ENCODE measurements at regions not wholly inside any gene's neighbourhood (a gene's known extent, or its start where the extent isn't known, plus 50 kb on each side); places are given as distances from the start of the nearest gene placed in this dataset.

DNA sequence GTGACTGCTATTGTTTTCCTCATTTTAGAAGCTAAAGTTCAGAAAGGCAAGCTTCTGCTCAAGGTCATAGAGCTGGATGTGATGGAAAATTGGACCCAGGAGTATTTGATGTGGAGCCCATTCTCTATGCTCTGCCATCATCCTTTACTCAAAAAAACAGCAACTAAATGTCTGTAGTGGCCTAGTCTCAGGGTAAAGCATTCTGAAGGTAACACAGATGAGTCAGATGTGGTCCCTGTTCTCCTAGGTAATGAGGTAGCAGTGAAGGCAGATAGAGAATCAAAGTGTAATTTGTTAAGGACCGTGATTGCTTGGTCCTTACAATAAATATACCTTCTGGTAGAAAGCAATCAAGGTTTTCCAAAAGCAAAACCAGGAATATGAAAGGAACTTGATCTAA lies 84.4 kb upstream of the SPON1 start:
- H3K36me3 ChIP-seq (ENCODE audit: control insufficient read depth in 3 of 3, insufficient read depth in 2 of 3, low read depth in 1 of 3, low read length in 3 of 3): no peaks in the 10 kb centered on the region
- H3K4me3 ChIP-seq (ENCODE audit: low read depth in 1 of 3, low read length in 3 of 3): no peak overlapping the region
- no peaks in the 10 kb centered on the region for H3K27me3 ChIP-seq (ENCODE audit: control insufficient read depth in 3 of 3, insufficient read depth in 3 of 3, low read length in 3 of 3)
- no peak for DNase-seq
- 86 to 94% (median 93%) methylated on average over 1 of the region's 1 CpG for WGBS, 3 donors
- H3K4me1 ChIP-seq (ENCODE audit: control insufficient read depth in 3 of 3, insufficient read depth in 2 of 3, low read depth in 1 of 3, low read length in 2 of 3): peaks cover 0 to 4% (median 2%) of the 10 kb centered on the region in 3 donors
- no peaks in the 10 kb centered on the region for H3K9me3 ChIP-seq (ENCODE audit: control insufficient read depth in 2 of 2, insufficient read depth in 1 of 2, low read depth in 1 of 2, low read length in 1 of 2)
- H3K27ac ChIP-seq (ENCODE audit: low read depth in 1 of 3, low read length in 2 of 3): no peak overlapping the region
- no peak for FAIRE-seq

DNA sequence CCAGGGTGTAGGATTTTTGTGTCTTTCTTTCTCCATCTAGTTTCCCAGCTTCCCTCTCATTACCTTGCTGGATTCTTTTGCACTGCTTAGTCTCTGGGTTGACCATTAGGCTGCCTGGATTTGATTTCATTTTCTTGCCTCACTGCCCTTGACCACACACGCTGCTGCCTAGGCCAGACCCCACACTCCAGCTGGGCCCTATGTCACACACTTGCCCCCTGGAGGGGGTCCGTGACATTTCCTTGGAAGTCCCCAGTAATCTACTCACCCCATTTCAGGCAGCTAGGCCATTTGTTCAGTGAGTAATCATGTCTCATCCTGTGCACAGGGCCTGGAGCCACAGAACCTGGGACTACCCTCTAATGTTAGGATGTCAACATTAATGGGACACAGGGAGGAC lies 81.9 kb upstream of the SPON1 start:
- no peaks in the 10 kb centered on the region for H3K36me3 ChIP-seq (ENCODE audit: control insufficient read depth in 3 of 3, insufficient read depth in 2 of 3, low read depth in 1 of 3, low read length in 3 of 3)

DNA sequence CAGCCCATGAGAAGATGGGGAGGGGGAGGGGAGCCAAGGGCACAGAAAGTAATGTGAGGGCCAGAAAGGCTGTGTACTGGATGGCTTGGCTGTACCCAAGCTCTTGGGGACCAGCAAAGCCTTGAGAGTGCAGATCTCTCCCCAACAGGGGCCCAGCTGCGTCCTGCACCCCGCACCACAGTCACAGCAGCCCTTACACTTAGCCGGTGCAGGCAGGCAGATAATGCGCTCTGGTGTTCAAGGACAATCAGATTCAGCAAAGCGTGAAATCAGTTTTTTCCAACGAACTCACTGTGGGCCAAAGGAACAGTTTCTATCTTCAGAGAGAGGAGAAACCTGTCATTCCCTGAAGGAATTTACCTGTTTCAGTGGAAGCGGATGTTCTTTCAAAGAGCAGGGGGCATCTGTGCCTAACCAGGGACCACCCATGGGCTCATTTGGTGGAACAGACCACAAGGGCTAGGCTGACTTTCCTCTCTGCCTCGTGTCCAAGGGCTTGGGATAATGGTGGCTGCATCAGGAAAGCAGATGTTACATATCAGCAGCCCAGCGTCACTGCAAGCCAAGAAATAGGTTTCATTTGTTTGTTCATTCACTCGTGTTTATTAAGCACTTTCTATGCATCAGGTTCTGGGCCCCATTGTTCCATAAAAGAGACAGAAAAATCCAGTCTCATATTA lies 81.2 kb upstream of the SPON1 start:
- WGBS, 3 donors: 83 to 86% (median 85%) methylated on average over 10 of the region's 10 CpGs
- DNase-seq: no peak
- Histone ChIP-seq H3K27ac (ENCODE audit: low read depth in 1 of 3, low read length in 2 of 3) (no peak overlapping the region), H3K9me3 (ENCODE audit: control insufficient read depth in 2 of 2, insufficient read depth in 1 of 2, low read depth in 1 of 2, low read length in 1 of 2) (no peaks in the 10 kb centered on the region), H3K36me3 (ENCODE audit: control insufficient read depth in 3 of 3, insufficient read depth in 2 of 3, low read depth in 1 of 3, low read length in 3 of 3) (no peaks in the 10 kb centered on the region), H3K4me1 (ENCODE audit: control insufficient read depth in 3 of 3, insufficient read depth in 2 of 3, low read depth in 1 of 3, low read length in 2 of 3) (no peaks in the 10 kb centered on the region), H3K4me3 (ENCODE audit: low read depth in 1 of 3, low read length in 3 of 3) (no peak overlapping the region), H3K27me3 (ENCODE audit: control insufficient read depth in 3 of 3, insufficient read depth in 3 of 3, low read length in 3 of 3) (no peaks in the 10 kb centered on the region)
- FAIRE-seq: no peak

More for the DNA sequence above, 81.9 kb upstream of the SPON1 start:
- H3K4me3 ChIP-seq (ENCODE audit: low read depth in 1 of 3, low read length in 3 of 3): no peak overlapping the region
- H3K27ac ChIP-seq (ENCODE audit: low read depth in 1 of 3, low read length in 2 of 3): no peak overlapping the region
- WGBS, 3 donors: 93 to 94% (median 94%) methylated on average over 2 of the region's 2 CpGs
- DNase-seq: no peak
- no peaks in the 10 kb centered on the region for H3K4me1 ChIP-seq (ENCODE audit: control insufficient read depth in 3 of 3, insufficient read depth in 2 of 3, low read depth in 1 of 3, low read length in 2 of 3)
- no peaks in the 10 kb centered on the region for H3K27me3 ChIP-seq (ENCODE audit: control insufficient read depth in 3 of 3, insufficient read depth in 3 of 3, low read length in 3 of 3)
- H3K9me3 ChIP-seq (ENCODE audit: control insufficient read depth in 2 of 2, insufficient read depth in 1 of 2, low read depth in 1 of 2, low read length in 1 of 2): no peaks in the 10 kb centered on the region
- no peak for FAIRE-seq

DNA sequence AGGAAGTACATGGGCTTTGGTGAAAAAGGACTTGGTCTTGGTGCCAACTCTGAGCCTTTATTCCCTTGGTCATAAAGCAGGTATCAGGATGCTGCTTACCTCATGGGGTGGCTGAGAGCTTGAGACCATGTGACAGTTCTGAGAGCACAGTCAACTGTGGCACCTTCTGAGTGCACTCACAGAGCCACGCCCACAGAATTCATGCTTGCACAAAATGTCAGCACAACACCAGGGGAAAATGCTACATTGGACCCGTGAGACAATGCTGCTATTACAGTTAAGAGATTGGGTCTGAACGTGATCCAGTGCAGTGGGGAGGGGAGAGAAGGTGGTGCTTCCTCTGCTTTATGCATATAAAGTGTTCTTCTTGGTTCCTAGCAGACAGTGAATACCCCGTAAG lies 79.5 kb upstream of the SPON1 start:
- H3K27ac ChIP-seq (ENCODE audit: low read depth in 1 of 3, low read length in 2 of 3): no peak overlapping the region
- no peaks in the 10 kb centered on the region for H3K36me3 ChIP-seq (ENCODE audit: control insufficient read depth in 3 of 3, insufficient read depth in 2 of 3, low read depth in 1 of 3, low read length in 3 of 3)
- no peaks in the 10 kb centered on the region for H3K9me3 ChIP-seq (ENCODE audit: control insufficient read depth in 2 of 2, insufficient read depth in 1 of 2, low read depth in 1 of 2, low read length in 1 of 2)
- FAIRE-seq (no peak), DNase-seq (peak; percentile 15 to 64)
- WGBS, 3 donors: 40 to 65% (median 56%) methylated on average over 4 of the region's 4 CpGs
- H3K27me3 ChIP-seq (ENCODE audit: control insufficient read depth in 3 of 3, insufficient read depth in 3 of 3, low read length in 3 of 3): no peaks in the 10 kb centered on the region
- no peaks in the 10 kb centered on the region for H3K4me1 ChIP-seq (ENCODE audit: control insufficient read depth in 3 of 3, insufficient read depth in 2 of 3, low read depth in 1 of 3, low read length in 2 of 3)
- H3K4me3 ChIP-seq (ENCODE audit: low read depth in 1 of 3, low read length in 3 of 3): no peak overlapping the region

DNA sequence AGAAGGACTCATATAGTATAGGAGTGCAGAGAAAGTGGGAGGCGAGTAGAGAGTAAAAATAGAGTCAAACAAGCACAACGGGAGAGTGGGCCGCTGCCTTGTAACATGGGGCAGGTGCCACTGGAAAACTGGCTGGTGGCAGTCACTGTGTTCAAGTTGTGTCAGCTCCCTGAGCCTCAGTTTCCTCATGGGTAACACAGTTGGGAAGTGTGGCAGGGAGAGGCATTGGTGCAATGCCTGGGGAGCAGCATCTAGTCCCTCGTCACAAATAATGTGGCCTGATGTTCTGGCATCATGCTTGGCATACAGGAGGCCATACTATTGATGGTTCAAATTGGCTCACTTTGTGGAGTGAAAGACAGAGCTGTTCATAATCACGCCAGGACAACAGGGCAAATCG lies 78.9 kb upstream of the SPON1 start:
- Histone ChIP-seq H3K4me1 (ENCODE audit: control insufficient read depth in 3 of 3, insufficient read depth in 2 of 3, low read depth in 1 of 3, low read length in 2 of 3) (no peaks in the 10 kb centered on the region), H3K36me3 (ENCODE audit: control insufficient read depth in 3 of 3, insufficient read depth in 2 of 3, low read depth in 1 of 3, low read length in 3 of 3) (no peaks in the 10 kb centered on the region), H3K9me3 (ENCODE audit: control insufficient read depth in 2 of 2, insufficient read depth in 1 of 2, low read depth in 1 of 2, low read length in 1 of 2) (no peaks in the 10 kb centered on the region), H3K27me3 (ENCODE audit: control insufficient read depth in 3 of 3, insufficient read depth in 3 of 3, low read length in 3 of 3) (no peaks in the 10 kb centered on the region), H3K4me3 (ENCODE audit: low read depth in 1 of 3, low read length in 3 of 3) (no peak overlapping the region), H3K27ac (ENCODE audit: low read depth in 1 of 3, low read length in 2 of 3) (no peak overlapping the region)
- 85 to 94% (median 92%) methylated on average over 6 of the region's 6 CpGs for WGBS, 3 donors
- DNase-seq (no peak), FAIRE-seq (no peak)

DNA sequence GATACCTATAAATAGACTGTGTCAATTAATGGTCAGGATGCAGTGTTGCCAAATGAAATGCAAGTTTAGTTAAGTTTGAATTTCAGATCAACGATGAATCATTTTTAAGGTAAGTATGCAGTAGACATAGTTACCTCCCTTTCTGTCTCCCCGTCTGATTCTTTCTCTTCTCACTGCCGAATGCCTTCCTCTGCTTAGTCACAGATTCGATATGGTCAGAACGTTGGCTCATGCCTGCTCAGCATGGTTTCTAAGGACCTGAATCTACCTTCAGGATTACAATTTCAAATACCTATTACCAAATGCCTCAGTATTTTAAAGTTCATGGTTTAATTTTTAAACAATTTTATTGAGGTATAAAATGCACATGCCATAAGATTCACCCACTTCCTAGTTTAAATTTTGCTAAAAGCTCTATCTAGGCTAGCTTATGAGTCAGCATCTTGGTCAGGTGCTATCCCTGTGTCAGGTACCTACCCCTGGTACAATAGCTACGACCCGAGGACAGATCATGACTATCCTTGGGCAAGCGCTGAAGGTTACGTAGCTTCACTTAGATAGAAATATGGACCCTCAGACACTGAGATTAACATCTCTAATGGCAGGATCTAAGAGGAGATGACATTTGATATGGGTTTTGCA lies 78.2 kb upstream of the SPON1 start:
- no peaks in the 10 kb centered on the region for H3K27me3 ChIP-seq (ENCODE audit: control insufficient read depth in 3 of 3, insufficient read depth in 3 of 3, low read length in 3 of 3)
- FAIRE-seq (no peak), DNase-seq (peak in 1 of 2 donors; percentile 24)
- no peak overlapping the region for H3K27ac ChIP-seq (ENCODE audit: low read depth in 1 of 3, low read length in 2 of 3)
- no peaks in the 10 kb centered on the region for H3K9me3 ChIP-seq (ENCODE audit: control insufficient read depth in 2 of 2, insufficient read depth in 1 of 2, low read depth in 1 of 2, low read length in 1 of 2)
- H3K4me3 ChIP-seq (ENCODE audit: low read depth in 1 of 3, low read length in 3 of 3): no peak overlapping the region
- H3K4me1 ChIP-seq (ENCODE audit: control insufficient read depth in 3 of 3, insufficient read depth in 2 of 3, low read depth in 1 of 3, low read length in 2 of 3): no peaks in the 10 kb centered on the region
- WGBS, 3 donors: 61 to 87% (median 70%) methylated on average over 9 of the region's 9 CpGs
- no peaks in the 10 kb centered on the region for H3K36me3 ChIP-seq (ENCODE audit: control insufficient read depth in 3 of 3, insufficient read depth in 2 of 3, low read depth in 1 of 3, low read length in 3 of 3)

DNA sequence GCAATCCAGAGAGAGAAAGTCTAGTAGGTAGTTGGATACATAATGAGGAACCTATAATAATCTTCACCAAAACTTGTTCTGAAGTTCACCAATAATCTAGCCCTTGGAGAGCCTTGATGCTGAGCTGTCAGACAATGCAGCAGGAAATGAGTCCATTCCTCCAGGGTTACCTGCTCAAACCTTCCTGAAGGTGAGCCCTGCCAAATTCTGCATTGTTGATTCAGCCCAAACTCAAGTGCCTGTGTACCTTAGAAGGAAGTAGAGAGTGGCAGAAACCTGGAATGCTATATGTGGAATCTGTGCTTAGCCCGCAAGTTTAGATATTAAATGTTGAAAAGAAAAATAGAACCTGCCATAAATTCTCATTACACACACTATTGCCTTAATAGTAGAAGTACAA lies 77.4 kb upstream of the SPON1 start:
- H3K27me3 ChIP-seq (ENCODE audit: control insufficient read depth in 3 of 3, insufficient read depth in 3 of 3, low read length in 3 of 3): no peaks in the 10 kb centered on the region
- FAIRE-seq: no peak
- no peak for DNase-seq
- no peaks in the 10 kb centered on the region for H3K9me3 ChIP-seq (ENCODE audit: control insufficient read depth in 2 of 2, insufficient read depth in 1 of 2, low read depth in 1 of 2, low read length in 1 of 2)
- no peaks in the 10 kb centered on the region for H3K4me1 ChIP-seq (ENCODE audit: control insufficient read depth in 3 of 3, insufficient read depth in 2 of 3, low read depth in 1 of 3, low read length in 2 of 3)
- H3K4me3 ChIP-seq (ENCODE audit: low read depth in 1 of 3, low read length in 3 of 3): no peak overlapping the region
- 97 to 100% (median 98%) methylated on average over 1 of the region's 1 CpG for WGBS, 3 donors
- no peak overlapping the region for H3K27ac ChIP-seq (ENCODE audit: low read depth in 1 of 3, low read length in 2 of 3)
- no peaks in the 10 kb centered on the region for H3K36me3 ChIP-seq (ENCODE audit: control insufficient read depth in 3 of 3, insufficient read depth in 2 of 3, low read depth in 1 of 3, low read length in 3 of 3)

DNA sequence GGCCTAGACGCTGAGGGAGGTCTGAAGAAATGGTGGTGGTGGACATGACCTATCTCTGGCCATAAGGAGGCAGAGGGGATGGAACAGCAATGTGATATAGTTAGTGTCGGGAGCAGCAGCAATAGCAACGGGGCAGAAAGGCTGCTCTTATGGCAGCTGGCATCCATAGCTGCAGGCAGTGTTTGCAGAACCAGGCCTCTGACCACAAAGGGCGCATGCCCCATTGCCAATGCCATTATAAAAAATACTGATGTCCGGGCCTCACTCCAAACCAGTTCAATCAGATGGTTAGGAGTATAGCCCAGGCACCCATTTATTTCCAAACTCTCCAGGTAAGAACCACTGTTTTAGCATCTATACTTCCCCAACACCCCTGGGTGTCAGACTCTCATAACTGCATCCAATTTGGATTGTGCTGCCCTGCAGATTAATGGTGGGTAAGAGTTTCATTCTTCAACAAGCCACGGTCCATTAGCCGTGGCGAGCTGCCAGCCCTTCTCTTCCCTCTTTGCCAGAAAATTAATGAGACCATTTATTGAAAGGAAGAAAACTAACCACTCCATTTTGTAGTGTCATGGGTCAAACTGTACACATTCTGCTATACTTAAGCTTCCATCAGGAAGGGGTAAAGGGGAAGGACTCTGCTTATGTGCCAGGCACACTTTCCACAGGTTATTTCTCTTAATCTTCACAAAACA lies 72.8 kb upstream of the SPON1 start:
- H3K27me3 ChIP-seq (ENCODE audit: control insufficient read depth in 3 of 3, insufficient read depth in 3 of 3, low read length in 3 of 3): no peaks in the 10 kb centered on the region
- WGBS, 3 donors: 72 to 79% (median 74%) methylated on average over 8 of the region's 8 CpGs
- no peaks in the 10 kb centered on the region for H3K36me3 ChIP-seq (ENCODE audit: control insufficient read depth in 3 of 3, insufficient read depth in 2 of 3, low read depth in 1 of 3, low read length in 3 of 3)
- FAIRE-seq (no peak), DNase-seq (no peak)
- H3K4me1 ChIP-seq (ENCODE audit: control insufficient read depth in 3 of 3, insufficient read depth in 2 of 3, low read depth in 1 of 3, low read length in 2 of 3): no peaks in the 10 kb centered on the region
- H3K9me3 ChIP-seq (ENCODE audit: control insufficient read depth in 2 of 2, insufficient read depth in 1 of 2, low read depth in 1 of 2, low read length in 1 of 2): no peaks in the 10 kb centered on the region
- no peak overlapping the region for H3K4me3 ChIP-seq (ENCODE audit: low read depth in 1 of 3, low read length in 3 of 3)
- H3K27ac ChIP-seq (ENCODE audit: low read depth in 1 of 3, low read length in 2 of 3): no peak overlapping the region
